ENCODE measurements at regions not wholly inside any gene's neighbourhood (a gene's known extent, or its start where the extent isn't known, plus 50 kb on each side); places are given as distances from the start of the nearest gene placed in this dataset.

DNA sequence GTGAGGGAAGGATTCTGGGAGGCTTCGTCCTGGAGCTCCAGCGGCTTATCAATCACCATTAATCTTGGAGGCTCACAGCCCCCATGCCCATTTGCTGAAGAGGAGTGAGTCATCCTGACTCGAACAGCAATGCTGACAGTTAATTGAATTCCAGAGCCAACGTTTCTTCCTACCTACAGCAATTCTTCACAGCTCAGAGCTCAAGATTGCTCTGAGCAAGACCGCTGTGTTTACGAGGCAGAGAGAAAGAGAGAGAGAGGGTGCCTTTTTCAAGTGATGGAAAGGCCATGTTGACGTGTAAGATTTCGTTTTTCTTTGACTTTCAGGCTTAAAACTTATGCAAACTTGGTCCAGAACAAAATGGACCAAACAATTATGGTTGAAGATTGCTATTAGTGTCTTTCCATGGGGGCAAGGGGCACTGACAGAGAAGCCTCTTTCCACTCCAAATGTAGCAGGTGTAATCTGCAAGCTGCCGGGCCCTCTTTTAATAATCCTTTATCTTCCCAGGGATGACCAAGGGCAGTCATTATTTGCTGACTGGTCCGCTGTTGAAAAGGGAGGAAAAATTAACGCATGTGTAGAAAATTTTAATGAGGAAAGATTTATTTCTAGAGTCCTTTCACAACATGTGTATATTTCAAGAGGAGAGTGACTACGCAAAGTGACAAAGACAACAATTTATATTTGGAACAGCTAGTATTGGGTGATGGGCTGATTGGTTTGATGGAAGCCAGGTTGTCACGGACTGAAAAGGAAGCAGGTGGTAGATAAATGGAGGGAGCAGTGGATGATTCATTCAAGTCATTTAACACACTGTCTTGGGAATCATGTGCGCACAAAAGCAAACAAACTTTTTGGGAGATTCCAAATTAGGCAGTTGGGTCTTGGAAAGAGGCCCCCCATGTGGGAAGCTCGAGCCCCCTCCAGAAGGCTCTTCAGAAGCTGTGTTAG is 136.1 kb upstream of the IRF2BP2 start:
- no peak for DNase-seq (ENCODE audit: low read depth in 3 of 3, low spot score in 1 of 3)

DNA sequence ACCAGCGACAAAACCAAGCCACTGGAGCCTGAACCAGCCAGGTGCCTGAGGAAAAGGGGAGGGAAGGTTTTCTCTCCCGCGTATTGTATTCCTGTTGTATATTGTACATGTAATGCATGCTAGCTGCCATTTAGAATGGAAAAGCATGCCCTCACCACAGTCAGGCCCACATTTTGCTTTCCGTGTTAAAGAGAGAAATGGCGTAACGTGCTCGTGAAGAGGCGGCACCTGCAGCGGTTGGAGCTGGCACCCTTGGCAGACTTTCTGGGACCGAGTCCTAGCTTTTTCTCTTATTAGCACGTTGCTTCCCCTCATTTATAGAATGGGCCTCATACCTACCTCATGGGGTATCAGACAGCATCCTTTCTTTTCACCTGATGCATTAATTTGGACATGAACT is 135.3 kb upstream of the IRF2BP2 start:
- no peak for DNase-seq (ENCODE audit: low read depth in 3 of 3, low spot score in 1 of 3)

DNA sequence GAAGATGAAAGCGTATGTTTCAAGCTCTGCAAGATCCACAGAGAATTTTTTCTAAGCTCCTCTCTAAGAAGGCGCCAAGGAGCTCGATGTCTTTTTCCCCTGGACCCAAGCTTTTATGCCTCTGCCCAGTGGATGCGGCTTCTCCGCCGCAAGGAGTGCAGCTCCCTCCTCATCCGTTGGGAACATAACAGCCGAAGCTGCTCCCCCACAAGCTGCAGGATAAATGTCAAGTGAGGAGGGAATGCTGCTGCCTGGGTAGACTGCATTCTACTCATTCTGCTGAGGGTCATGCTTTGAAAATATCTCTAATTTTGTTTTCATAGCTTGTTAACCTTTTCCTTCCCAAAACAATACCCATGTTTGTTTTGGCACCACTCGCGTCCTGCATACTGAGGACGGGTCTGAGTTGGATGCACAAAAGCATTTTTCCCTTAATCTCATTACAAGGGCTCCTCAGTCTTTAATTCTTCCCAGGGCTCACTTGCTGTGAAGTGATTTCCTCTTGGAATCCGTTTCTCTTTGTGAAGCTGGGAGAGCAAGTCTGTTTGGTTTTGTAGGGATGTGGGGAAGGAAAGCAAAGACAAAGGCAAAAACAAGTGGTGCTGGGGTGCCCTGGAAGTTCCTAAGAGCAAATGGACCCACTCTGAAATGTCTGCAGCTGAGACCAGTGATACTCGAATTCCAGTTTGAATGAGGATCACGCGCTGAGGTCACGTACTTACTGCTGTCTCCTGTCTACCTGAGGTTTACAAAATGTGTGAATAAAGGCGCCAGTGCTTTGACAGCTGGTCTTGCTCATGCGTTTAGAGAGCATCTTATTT is 134.0 kb upstream of the IRF2BP2 start:
- DNase-seq (ENCODE audit: low read depth in 3 of 3, low spot score in 1 of 3), result no peak

DNA sequence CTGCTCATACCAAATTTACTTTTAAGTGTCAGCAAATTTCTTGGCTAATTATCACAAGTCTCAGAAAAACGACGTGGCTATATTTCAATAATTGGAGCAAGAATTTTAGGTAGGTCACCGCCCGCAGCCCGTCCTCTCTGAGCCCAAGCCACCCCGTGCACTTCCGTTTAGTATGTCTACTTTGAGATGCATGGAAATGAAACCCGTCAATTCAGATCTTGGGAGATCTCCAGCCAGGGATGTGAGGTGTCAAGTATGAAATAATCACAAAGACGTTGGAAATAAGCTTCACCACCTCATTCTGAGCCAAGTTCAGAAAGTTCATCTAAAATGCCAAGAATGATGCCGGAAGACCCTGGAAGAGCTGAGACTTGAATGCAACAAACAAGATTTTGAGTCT is 132.6 kb upstream of the IRF2BP2 start:
- DNase-seq (ENCODE audit: low read depth in 3 of 3, low spot score in 1 of 3), result no peak

DNA sequence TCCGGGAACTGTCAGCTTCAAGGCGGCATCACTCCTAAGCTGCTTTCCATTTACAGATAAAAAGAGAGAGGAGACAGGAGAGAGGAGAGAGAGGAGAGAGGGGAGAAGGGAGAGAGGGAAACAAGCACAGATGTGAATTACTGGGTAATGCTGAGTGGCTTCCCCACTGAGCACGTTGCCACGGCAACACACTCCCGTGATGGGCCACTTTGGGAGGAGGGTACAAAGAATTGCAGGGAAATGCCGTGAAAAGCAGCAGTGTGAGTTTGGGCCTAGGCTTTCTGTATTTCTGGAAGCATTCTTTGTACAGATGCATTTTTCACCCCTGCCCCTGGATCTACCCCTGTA is 128.0 kb upstream of the IRF2BP2 start:
- DNase-seq (ENCODE audit: low read depth in 3 of 3, low spot score in 1 of 3), result no peak

DNA sequence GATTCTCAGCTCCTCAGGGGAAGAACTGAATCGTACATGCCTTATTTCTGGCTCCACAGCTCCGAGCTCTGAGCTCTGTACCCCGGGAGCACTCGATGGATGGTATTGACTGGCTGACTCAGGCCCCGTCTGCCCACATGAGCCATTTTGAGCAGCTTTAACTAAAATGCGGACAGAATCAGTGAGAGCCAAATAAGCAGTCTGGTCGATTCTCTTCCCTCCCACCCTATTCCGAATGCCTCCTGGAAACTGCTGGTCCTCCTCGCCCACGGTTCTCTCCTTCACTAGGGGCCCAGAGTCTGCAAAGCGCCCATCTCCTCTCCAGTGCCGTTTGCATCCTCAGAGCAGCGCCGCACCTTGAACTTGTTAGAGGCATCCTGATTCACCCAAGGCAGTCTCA is 125.9 kb upstream of the IRF2BP2 start:
- DNase-seq (ENCODE audit: low read depth in 3 of 3, low spot score in 1 of 3), result no peak

DNA sequence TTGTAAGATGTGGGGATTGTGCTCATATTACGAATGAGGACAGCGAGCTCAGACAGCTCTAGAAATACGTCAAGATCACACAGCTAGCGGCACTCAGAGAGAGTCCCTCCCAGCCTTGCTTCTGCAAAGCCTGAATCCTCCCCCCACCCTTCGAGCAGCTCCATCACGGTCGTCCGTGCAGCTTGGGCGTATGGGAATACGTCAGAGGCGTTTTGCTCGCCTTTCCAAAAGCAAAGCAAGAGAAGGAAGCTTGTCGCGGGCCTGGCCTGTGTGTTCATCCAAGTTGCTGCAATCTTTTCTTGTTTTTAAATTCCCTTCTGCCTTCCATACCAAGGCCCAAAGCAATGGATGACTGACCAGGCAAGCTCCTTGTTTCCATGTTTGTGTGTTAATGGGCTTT is 125.5 kb upstream of the IRF2BP2 start:
- no peak for DNase-seq (ENCODE audit: low read depth in 3 of 3, low spot score in 1 of 3)

DNA sequence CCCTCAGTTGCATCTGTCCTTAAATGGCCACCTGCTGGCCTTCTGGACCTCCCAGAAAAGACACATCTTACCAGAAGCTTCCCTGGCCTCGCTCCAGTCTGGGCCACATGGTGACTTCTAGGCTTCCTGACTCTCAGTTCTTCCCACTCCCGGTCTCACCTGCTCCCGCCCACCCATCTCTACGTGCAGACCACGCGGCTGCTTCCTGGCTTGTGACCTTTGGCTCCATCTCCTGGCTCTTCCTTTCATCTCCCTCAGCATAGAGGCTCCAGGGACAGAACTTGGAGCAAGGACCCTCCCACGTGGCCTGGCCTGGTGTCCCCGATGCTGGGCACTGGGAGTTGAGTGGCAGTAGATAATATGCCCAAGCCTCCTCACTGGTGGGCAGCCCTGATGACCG is 124.9 kb upstream of the IRF2BP2 start:
- no peak for DNase-seq (ENCODE audit: low read depth in 3 of 3, low spot score in 1 of 3)

DNA sequence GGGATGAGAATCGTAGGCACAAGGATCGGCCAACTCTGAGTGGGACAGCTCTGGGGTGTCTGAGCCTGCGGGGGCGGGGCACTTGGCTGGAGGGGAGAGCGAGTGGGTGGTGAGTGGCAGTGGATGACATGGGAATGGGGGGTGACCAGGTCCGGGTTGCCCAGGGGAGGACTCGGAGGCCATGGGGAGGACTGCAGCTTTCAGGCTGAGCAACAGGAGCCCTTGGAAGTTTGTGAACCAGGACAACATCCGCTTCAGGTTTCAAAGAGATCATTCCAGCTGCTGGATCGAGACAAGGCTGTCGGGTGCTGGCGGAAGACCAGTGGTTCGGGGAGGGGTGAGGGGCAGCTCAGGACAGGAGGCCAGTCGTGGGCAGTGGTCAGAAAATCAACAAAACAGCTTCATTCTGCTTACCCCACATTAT is 124.4 kb upstream of the IRF2BP2 start:
- no peak for DNase-seq (ENCODE audit: low read depth in 3 of 3, low spot score in 1 of 3)

DNA sequence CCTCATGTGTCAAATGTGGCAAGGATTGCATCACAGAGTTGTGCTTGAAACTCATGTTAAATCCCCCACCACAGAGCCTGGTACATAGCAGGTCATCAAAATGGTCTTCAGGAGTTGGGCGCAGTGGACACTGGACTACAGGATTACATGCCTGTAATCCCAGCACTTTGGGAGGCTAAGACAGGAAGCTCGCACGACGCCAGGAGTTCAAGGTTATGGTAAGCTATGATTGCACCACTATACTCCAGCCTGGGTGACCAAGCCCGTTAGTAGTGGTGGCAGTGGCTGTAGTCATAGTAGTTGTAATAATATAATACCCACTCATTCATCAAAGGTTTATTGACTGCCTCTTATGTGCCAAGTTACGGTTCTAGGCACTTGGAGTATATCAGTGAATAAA is 123.4 kb upstream of the IRF2BP2 start:
- DNase-seq (ENCODE audit: low read depth in 3 of 3, low spot score in 1 of 3), result no peak

DNA sequence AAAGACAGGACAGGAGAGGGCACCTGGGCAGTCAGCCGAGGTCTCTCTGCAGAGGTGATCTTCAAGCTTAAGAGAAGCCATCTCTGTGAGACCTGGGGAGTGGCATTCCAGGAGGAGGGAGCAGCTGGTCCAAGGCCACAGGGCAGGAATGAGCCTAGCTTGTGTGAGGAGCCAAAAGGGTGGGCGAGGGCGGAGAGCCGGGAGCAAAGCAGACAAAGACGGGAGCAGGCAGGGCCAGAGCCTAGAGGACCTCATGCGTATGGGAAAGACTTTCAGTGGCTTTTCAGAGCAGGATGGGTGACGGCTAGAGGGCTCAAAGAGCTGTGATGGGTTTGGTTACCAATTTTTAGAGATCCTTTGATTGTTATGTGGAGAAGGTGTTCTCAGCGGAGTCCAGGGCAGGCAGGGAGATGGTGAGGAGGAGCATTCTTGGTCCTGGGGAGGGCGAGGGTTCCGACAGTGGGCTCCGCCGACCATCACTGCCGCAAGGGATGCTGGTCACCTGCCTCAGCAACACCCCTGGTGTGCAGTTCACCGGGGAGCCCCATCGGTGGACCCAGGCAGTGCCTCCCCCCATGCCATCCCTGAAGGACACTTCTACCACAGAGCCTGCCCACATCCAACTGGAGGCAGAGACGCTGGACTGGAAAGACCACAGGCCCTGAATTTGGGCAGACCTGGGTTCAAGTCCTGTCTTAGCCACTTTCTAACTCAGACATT is 122.9 kb upstream of the IRF2BP2 start:
- DNase-seq (ENCODE audit: low read depth in 3 of 3, low spot score in 1 of 3), result no peak

DNA sequence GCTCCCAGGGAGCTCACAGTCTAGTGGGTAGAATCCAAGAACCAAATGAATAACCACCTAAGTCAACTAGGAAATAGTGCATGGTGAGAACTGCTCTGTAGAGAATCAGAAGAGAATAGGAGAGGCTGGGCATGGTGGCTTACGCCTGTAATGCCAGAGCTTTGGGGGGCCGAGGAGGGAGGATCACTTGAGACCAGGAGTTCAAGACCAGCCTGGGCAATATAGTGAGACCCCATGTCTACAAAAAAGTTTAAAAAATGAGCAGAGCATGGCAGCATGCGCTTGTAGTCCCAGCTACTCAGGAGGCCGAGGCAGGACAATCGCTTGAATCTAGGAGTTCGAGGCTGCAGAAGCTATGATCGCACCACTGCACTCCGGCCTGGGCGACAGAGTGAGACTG is 122.3 kb upstream of the IRF2BP2 start:
- no peak for DNase-seq (ENCODE audit: low read depth in 3 of 3, low spot score in 1 of 3)

DNA sequence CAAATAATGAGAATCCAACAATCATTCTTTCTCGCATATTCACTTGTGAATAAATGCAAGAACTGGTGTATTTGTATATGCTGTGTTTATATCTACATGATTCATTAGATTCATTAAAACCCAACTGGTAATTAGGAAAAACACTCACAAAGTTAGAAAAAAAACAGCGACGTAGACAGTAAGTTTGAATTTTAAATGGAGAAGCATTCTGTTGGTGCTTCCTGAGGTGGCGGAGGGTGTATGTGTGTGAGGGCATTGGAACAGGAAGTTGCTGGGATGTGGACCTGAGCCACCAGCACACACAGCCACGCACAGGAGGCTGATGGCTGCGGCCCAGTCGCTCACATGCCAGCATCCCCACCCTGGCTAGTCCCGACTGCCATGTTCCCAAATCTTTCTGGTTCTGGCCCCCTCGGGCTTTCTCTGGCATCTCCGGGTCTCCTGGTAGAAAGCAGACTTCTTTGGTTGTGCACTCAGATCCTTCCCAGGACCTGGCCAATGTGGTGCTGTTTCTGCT is 121.6 kb upstream of the IRF2BP2 start:
- no peak for DNase-seq (ENCODE audit: low read depth in 3 of 3, low spot score in 1 of 3)

DNA sequence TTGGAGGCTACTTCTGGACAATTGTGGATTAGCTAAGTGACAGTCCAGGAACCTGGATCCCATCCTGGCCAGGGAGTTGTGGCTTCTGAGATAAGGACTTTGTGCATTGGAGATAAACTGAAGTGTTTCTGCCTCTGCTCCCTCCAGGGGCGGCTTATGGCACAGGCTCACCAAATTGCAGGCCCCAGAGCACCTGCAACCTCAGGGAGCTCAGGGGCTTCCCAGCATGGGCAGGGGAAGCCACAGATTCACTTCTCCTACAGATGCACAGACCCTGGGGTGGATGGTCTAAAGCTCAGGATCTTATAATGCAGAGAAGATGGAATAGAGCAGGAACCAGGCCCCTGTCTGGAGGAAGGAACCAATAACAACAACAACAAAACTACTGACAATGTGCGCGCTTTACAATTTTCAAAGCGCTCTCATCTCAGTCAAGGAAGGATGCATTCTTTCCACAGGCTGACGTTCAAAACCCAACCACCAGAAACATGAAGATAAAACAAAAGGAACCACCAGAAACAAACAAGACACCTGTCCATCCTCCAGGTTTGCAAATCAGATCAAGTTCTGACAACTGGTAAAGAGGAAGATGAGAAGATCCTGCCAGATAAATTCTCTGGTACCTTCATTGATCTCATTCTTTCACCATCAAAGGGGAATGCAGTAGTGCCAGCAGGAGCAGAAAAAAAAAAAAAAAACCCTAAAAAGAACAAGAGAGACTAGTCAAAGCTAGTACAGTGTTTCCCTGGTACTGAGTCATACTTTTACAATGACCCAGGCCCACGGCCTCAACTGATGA is 121.0 kb upstream of the IRF2BP2 start:
- DNase-seq (ENCODE audit: low read depth in 3 of 3, low spot score in 1 of 3), result no peak

DNA sequence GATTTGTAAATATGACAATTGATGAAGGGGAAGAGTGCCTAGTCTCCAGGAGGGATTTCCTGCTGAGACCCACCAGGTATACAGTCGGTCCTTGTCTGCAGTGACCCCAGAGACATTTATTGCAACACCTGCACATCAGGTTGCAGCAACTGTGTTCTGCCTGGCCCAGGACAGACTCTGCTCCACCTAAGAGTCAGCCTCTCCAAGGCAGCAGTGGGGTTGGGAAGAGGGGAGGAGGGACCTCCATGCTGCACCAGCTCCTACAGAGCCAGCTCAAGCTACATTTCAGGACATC is 120.4 kb upstream of the IRF2BP2 start:
- DNase-seq (ENCODE audit: low read depth in 3 of 3, low spot score in 1 of 3), result no peak

DNA sequence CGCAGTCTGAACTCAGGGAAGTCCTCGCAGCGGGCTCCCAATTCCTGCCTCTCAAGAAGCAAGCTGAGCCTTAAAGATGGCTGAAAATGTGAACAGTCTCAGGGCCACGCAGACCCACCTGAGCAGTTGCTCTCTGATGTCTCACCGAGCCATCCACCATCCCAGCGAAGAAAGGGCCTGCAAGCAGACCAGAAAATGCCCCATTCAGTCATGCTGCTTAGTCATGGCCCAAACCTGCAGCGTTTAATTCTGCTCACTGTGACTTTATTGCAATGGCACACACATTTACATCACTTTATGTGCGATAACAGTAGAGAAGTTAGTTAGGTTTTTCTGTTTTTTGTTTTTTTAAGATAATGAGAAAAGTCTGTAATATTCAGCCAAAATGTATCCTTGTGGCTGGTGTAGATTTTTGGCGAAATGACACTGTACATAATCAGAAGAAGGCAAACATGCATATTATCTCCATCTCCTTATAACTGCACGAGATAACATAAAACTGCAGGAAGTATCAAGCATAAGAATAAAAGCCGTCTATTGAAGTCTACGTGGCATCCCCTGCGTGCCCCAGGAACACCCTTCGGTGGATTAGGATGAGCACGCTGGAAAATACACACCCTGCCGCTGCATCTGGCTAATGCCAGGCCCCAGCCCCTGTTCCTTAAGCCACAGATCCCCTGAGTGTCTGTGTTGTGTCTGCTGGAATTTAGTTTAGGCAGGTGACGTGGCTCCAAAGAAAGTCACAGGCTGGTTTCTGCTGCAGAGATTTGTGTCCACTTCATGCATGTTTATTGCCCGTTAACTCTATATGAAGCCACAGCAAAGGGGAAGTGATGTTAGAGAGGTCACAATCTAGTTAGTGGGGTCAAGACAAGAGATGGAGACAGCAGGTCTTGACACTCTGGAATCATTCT is 119.8 kb upstream of the IRF2BP2 start:
- DNase-seq (ENCODE audit: low read depth in 3 of 3, low spot score in 1 of 3), result no peak

DNA sequence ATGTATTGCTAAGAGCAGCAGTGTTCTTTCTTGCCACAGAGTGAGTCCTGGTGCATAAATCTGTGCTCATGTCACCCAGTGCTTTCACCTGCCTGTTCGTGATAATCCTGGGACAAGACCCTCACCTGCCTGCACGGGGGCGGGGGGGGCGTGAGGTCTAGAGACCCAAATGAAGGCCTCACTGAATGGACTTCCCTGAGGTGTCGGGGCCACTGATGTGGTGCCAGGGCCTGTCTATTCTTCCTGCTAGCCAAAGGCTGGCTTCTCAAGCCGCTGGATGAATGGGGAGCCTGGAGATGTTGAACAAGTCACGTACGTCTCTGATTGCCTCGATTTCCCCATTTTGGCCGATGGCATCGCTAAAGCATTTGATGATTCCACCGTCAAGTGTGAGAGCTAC is 118.8 kb upstream of the IRF2BP2 start:
- no peak for DNase-seq (ENCODE audit: low read depth in 3 of 3, low spot score in 1 of 3)

DNA sequence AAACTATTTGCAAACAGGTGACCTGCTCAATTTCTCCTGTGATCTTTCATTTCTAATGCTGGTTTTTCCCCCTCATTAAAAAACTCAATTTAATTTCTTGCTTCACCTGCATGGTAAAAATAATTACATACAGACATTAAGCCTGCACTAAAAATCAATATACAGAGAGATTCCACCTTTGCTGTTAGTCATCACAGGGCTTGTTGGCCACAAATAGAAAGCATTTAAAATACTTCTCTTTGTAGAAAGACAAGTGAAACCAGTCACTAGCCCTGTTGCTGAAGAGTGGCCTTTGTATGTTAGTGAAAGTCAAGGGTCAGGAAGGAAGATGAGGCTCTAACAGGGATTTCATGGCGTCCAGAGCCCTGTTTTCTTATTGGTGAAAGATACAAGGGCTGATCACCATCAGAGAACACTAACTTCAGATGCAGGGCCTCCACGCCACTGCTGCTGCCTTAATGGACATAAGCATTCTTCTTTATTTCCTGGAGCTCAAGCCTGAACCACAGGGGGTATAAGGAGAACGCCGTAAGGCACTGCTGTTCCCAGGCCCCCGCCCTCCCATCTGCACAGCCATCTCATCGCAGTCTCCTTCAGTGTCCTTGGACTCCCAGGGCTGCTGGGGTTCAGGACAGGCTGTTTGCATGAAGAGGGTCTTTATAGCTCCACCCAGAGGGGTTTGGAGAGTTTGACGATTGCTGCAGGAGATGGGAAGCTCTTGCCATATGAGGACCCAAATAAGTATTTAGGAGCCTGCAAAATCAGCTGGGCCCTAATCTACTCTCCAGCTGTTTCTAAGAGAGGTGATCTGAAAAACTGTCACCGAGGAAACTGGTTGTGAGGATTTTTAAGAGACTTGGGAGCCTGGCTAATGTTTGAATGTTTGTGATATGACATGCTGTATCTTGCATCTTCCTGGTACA is 117.3 kb upstream of the IRF2BP2 start:
- no peak for DNase-seq (ENCODE audit: low read depth in 3 of 3, low spot score in 1 of 3)
